Gastrocnemius medialis (tissue), 4 donors: ENCODE measurements at regions not wholly inside any gene's neighbourhood (a gene's known extent, or its start where the extent isn't known, plus 50 kb on each side); places are given as distances from the start of the nearest gene placed in this dataset.

Experiments used
- ATAC-seq, 2 donors: fragments of 150-250 bp; one replicate each; pipeline ENCODE4 v1.9.1; 2016
- DNase-seq, 2 donors: peaks; one replicate each; pipeline ENCODE4 v3.0.0-alpha.2; 2019
- H3K27ac ChIP-seq, 4 donors: fragments of 200-600 bp; sonication (generic); 1 replicate in 1 of 4; 2 replicates in 3 of 4; pipeline ENCODE4 v1.5.1; 2016 to 2018; ENCODE audit warnings: mild to moderate bottlenecking in 2 of 4, moderate library complexity in 1 of 4
- H3K27me3 ChIP-seq, 3 donors: fragments of 200-600 bp; sonication (generic) in 2 of 3; 1 replicate in 1 of 3; 2 replicates in 2 of 3; pipeline versions ENCODE4 v1.5.1 to v1.6.0; 2016 to 2019; ENCODE audit warnings: mild to moderate bottlenecking in 1 of 3, moderate library complexity in 1 of 3
- H3K36me3 ChIP-seq, 2 donors: fragments of 200-600 bp; sonication (generic) in 1 of 2; one replicate each; pipeline ENCODE4 v1.5.1; 2017 to 2018
- H3K4me1 ChIP-seq, 2 donors: fragments of 200-600 bp; sonication (generic) in 1 of 2; one replicate each; pipeline ENCODE4 v1.5.1; 2016 to 2017; ENCODE audit warnings: mild to moderate bottlenecking in 2 of 2
- H3K4me3 ChIP-seq, 4 donors: fragments of 200-600 bp; sonication (generic) in 3 of 4; 1 replicate in 1 of 4; 2 replicates in 3 of 4; pipeline ENCODE4 v1.5.1; 2016 to 2019; ENCODE audit warnings: mild to moderate bottlenecking in 2 of 4
- H3K9me3 ChIP-seq, 3 donors: fragments of 200-600 bp; sonication (generic) in 2 of 3; 1 replicate in 1 of 3; 2 replicates in 2 of 3; pipeline ENCODE4 v1.5.1; 2016 to 2019
- POLR2A ChIP-seq, 2 donors: fragments of 450-650 bp; IDR thresholded peaks; one replicate each; pipeline ENCODE4 v1.6.1; 2017; ENCODE audit warnings: antibody characterized with exemption in 2 of 2, mild to moderate bottlenecking in 2 of 2, moderate library complexity in 2 of 2
- in situ Hi-C, 4 donors: fragments of 200-750 bp; cut with MboI; loops; one replicate each; pipeline versions ENCODE4 v1.15.0 to v1.8.0; 2017; ENCODE audit warnings: low sequenced_read_pairs in 4 of 4
- intact Hi-C: fragments of 100-400 bp; cut with DNase I; formaldehyde crosslinking; loops from one replicate; pipeline ENCODE4 v1.15.1; 2023; ENCODE audit warnings: low total_unique reads
- TF ChIP-seq, protein P1 (sequence below), 5 experiments: fragments of 450-650 bp in 3 of 5; fragments of 200-600 bp in 2 of 5; sonication (generic) in 2 of 5; IDR thresholded peaks in 4 of 5; conservative IDR thresholded peaks in 1 of 5; 1 replicate in 4 of 5; 2 replicates in 1 of 5; pipeline ENCODE4 v1.5.1; 2016 to 2019; ENCODE audit warnings: antibody characterized with exemption in 5 of 5, mild to moderate bottlenecking in 3 of 5, moderate library complexity in 3 of 5

DNA sequence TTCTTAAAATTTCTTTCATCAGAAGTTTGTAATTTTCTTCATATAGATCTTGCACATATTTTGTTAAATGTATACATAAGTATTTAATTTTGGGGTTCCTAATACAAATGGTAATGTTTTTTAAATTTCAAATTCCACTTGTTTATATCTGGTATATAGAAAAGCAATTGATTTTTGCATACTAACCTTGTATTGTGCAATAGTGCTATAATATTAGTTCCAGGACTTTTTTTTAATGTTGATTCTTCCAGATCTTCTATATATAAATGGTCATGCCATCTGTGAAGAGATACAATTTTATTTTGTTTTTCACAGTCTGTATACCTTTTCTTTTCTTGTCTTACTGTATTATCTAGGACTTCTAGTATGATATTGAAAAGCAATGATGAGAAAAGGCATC, 665.0 kb downstream of the OTOL1 start:
- intact Hi-C loops = no loop called here
- no peak for ATAC-seq

DNA sequence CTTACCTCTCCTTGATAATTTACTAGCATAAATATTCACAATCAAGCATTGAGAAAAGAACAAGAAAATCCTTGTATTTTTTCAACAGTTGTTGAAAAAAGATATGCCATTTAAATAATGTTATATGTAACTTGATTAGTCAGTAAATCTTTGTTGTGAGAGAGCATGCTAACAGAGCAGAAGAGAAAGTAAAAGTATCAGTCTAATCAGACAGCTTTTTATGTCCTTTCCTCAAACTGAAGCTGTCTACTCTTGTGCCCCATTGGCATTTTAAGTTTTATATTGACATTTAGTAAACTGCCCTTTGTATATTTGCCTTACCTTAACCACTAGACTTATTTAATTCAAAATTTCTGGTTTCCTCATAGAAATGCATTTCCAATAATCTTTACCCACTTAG, 668.7 kb downstream of the OTOL1 start:
- TF ChIP-seq POLR2A (IDR thresholded peaks at IDR 0.05) = no peak
- TF ChIP-seq, protein P1, sequence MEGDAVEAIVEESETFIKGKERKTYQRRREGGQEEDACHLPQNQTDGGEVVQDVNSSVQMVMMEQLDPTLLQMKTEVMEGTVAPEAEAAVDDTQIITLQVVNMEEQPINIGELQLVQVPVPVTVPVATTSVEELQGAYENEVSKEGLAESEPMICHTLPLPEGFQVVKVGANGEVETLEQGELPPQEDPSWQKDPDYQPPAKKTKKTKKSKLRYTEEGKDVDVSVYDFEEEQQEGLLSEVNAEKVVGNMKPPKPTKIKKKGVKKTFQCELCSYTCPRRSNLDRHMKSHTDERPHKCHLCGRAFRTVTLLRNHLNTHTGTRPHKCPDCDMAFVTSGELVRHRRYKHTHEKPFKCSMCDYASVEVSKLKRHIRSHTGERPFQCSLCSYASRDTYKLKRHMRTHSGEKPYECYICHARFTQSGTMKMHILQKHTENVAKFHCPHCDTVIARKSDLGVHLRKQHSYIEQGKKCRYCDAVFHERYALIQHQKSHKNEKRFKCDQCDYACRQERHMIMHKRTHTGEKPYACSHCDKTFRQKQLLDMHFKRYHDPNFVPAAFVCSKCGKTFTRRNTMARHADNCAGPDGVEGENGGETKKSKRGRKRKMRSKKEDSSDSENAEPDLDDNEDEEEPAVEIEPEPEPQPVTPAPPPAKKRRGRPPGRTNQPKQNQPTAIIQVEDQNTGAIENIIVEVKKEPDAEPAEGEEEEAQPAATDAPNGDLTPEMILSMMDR (IDR thresholded peaks at IDR 0.05 in 4 of 5, conservative IDR thresholded peaks at IDR 0.05 in 1 of 5) = no peak
- no peak overlapping the region for H3K27ac ChIP-seq

More for the DNA sequence above, 665.0 kb downstream of the OTOL1 start:
- in situ Hi-C loops = no loop called here
- Histone ChIP-seq H3K27ac (no peak overlapping the region), H3K36me3 (no peaks in the 10 kb centered on the region), H3K9me3 (no peaks in the 10 kb centered on the region), H3K4me3 (no peak overlapping the region), H3K27me3 (no peaks in the 10 kb centered on the region), H3K4me1 (no peaks in the 10 kb centered on the region)
- no peak for DNase-seq
- TF ChIP-seq, protein P1 (IDR thresholded peaks at IDR 0.05 in 4 of 5, conservative IDR thresholded peaks at IDR 0.05 in 1 of 5) = no peak
- no peak for TF ChIP-seq POLR2A (IDR thresholded peaks at IDR 0.05)

DNA sequence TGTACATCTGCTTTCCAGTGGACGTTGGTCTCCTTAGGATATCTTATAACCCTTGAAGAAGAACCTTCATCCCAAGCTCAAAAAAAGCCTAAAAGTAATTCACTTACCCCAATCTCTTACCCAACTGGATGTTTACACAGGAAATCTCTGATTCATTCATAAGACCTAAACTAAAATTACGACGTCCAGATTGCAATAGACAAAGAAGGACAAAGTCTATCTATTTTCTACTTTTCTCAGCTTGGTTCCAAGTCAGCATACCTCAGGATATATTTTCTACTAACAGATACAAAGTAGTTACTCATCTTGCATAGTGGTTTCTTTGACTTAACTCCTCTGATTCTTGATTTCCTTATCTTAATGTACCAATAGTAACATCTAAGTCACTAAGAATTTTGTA, 669.9 kb downstream of the OTOL1 start:
- ATAC-seq (no peak), DNase-seq (no peak)
- Histone ChIP-seq H3K36me3 (no peaks in the 10 kb centered on the region), H3K4me3 (no peak overlapping the region), H3K9me3 (no peaks in the 10 kb centered on the region), H3K4me1 (peaks cover 5 to 6% of the 10 kb centered on the region in 2 donors), H3K27ac (no peak overlapping the region), H3K27me3 (no peaks in the 10 kb centered on the region)
- intact Hi-C loops (no loop called here), in situ Hi-C loops (no loop called here)
- TF ChIP-seq POLR2A (IDR thresholded peaks at IDR 0.05) = no peak
- TF ChIP-seq, protein P1 (IDR thresholded peaks at IDR 0.05 in 4 of 5, conservative IDR thresholded peaks at IDR 0.05 in 1 of 5) = no peak

More for the DNA sequence above, 668.7 kb downstream of the OTOL1 start:
- no peaks in the 10 kb centered on the region for H3K36me3 ChIP-seq
- ATAC-seq = no peak
- DNase-seq = no peak
- H3K9me3 ChIP-seq = no peaks in the 10 kb centered on the region
- intact Hi-C loops = no loop called here
- H3K4me1 ChIP-seq = peaks cover 5 to 6% of the 10 kb centered on the region in 2 donors
- in situ Hi-C loops = no loop called here
- no peak overlapping the region for H3K4me3 ChIP-seq
- no peaks in the 10 kb centered on the region for H3K27me3 ChIP-seq

DNA sequence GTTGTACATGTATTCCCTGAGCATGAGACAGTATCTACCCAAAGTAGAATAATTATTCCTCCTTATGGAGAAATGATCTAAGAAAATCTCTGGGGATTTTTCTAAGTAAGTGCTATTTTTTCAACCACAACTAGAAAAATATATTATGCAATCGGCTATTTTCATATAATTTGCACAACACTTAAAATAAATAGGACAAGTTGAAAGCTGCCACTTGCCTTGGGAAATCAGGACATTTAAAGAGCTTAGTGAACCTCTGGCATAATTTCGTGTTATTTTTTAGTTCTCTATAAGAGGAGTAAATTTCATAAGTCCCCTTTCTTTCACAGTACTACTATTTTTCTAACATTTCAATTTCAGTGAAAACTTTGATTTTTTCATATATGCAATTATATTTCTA, 672.1 kb downstream of the OTOL1 start:
- peak; percentile 30 to 60 for ATAC-seq
- Histone ChIP-seq H3K27me3 (no peaks in the 10 kb centered on the region), H3K9me3 (no peaks in the 10 kb centered on the region), H3K4me3 (no peak overlapping the region), H3K36me3 (no peaks in the 10 kb centered on the region), H3K4me1 (peaks cover 5 to 6% of the 10 kb centered on the region in 2 donors), H3K27ac (no peak overlapping the region)
- no peak for TF ChIP-seq POLR2A (IDR thresholded peaks at IDR 0.05)
- TF ChIP-seq, protein P1 (IDR thresholded peaks at IDR 0.05 in 4 of 5, conservative IDR thresholded peaks at IDR 0.05 in 1 of 5) = no peak
- intact Hi-C loops (no loop called here), in situ Hi-C loops (no loop called here)
- no peak for DNase-seq

DNA sequence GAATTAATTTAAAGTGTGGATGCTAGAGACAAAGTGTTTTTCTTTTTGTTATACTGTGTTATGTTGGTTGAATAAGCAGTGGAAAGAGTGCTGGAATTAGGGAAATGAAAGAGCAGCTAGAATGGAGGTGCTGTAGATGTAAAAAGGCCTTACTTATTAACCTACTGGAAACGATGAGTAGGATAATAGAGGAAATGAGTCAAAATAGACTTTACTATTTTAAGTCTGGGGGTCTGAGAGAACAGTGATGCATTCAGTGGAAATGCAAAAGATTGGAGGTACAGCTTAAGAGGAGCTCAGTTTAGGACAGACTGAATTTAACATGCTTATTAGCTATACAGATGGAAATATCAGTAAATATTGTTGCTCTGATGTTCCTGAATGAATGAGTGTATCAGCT, 674.0 kb downstream of the OTOL1 start:
- H3K27me3 ChIP-seq = no peaks in the 10 kb centered on the region
- no peaks in the 10 kb centered on the region for H3K36me3 ChIP-seq
- H3K4me1 ChIP-seq = peaks cover 5 to 6% of the 10 kb centered on the region in 2 donors
- intact Hi-C loops = no loop called here
- DNase-seq (no peak), ATAC-seq (no peak)
- in situ Hi-C loops = no loop called here
- no peak overlapping the region for H3K27ac ChIP-seq
- TF ChIP-seq POLR2A (IDR thresholded peaks at IDR 0.05) = no peak
- TF ChIP-seq, protein P1 (IDR thresholded peaks at IDR 0.05 in 4 of 5, conservative IDR thresholded peaks at IDR 0.05 in 1 of 5) = no peak
- no peaks in the 10 kb centered on the region for H3K9me3 ChIP-seq
- no peak overlapping the region for H3K4me3 ChIP-seq
